ENCODE measurements at regions not wholly inside any gene's neighbourhood (a gene's known extent, or its start where the extent isn't known, plus 50 kb on each side); places are given as distances from the start of the nearest gene placed in this dataset.
"Not testable (repeated sequence)": the region's sequence is repeated elsewhere in the genome, so short reads cannot be mapped to it uniquely, and the experiment has no call there.

- no peak for TF ChIP-seq CTCF (IDR thresholded peaks at IDR 0.05)
- DNase-seq (ENCODE audit: low spot score) = no peak
- Histone ChIP-seq H3K27me3 (no peaks in the 10 kb centered on the region), H3K9me3 (no peaks in the 10 kb centered on the region), H3K36me3 (no peaks in the 10 kb centered on the region), H3K4me3 (no peak overlapping the region), H3K4me1 (no peaks in the 10 kb centered on the region), H3K27ac (no peak overlapping the region)
Observed at GRCh38 chr1:213340593-213340992, 289.6 kb downstream of the RPS6KC1 start.

- H3K9me3 ChIP-seq = no peaks in the 10 kb centered on the region
- no peak overlapping the region for H3K27ac ChIP-seq
- H3K27me3 ChIP-seq = no peaks in the 10 kb centered on the region
- TF ChIP-seq CTCF (IDR thresholded peaks at IDR 0.05) = no peak
- no peak for DNase-seq (ENCODE audit: low spot score)
- H3K4me3 ChIP-seq = no peak overlapping the region
- H3K4me1 ChIP-seq = no peaks in the 10 kb centered on the region
- no peaks in the 10 kb centered on the region for H3K36me3 ChIP-seq
Observed at GRCh38 chr1:213345621-213346020, 294.6 kb downstream of the RPS6KC1 start.

GRCh38 chr1:213357403-213357802, 306.4 kb downstream of the RPS6KC1 start:
- no peak for DNase-seq (ENCODE audit: low spot score)
- no peak for TF ChIP-seq CTCF (IDR thresholded peaks at IDR 0.05)
- Histone ChIP-seq H3K36me3 (no peaks in the 10 kb centered on the region), H3K27me3 (no peaks in the 10 kb centered on the region), H3K4me3 (no peak overlapping the region), H3K4me1 (no peaks in the 10 kb centered on the region), H3K9me3 (no peaks in the 10 kb centered on the region), H3K27ac (no peak overlapping the region)

- H3K9me3 ChIP-seq; DNase-seq (ENCODE audit: low spot score); H3K27me3 ChIP-seq; H3K27ac ChIP-seq; H3K4me1 ChIP-seq; H3K36me3 ChIP-seq; H3K4me3 ChIP-seq: not testable (repeated sequence)
Observed at GRCh38 chr1:213358368-213358767, 307.3 kb downstream of the RPS6KC1 start.

GRCh38 chr1:213362598-213362997, 311.6 kb downstream of the RPS6KC1 start:
- Histone ChIP-seq H3K4me1 (no peaks in the 10 kb centered on the region), H3K27me3 (no peaks in the 10 kb centered on the region), H3K9me3 (no peaks in the 10 kb centered on the region), H3K4me3 (no peak overlapping the region), H3K27ac (no peak overlapping the region), H3K36me3 (no peaks in the 10 kb centered on the region)
- no peak for DNase-seq (ENCODE audit: low spot score)
- TF ChIP-seq CTCF (IDR thresholded peaks at IDR 0.05) = no peak

- H3K27ac ChIP-seq = no peak overlapping the region
- no peaks in the 10 kb centered on the region for H3K4me1 ChIP-seq
- no peaks in the 10 kb centered on the region for H3K36me3 ChIP-seq
- no peaks in the 10 kb centered on the region for H3K27me3 ChIP-seq
- H3K9me3 ChIP-seq = no peaks in the 10 kb centered on the region
- no peak for DNase-seq (ENCODE audit: low spot score)
- TF ChIP-seq CTCF (IDR thresholded peaks at IDR 0.05) = no peak
- H3K4me3 ChIP-seq = no peak overlapping the region
Observed at GRCh38 chr1:213366141-213366831, 315.2 kb downstream of the RPS6KC1 start.
